ENCODE measurements at regions not wholly inside any gene's neighbourhood (a gene's known extent, or its start where the extent isn't known, plus 50 kb on each side); places are given as distances from the start of the nearest gene placed in this dataset.

- no peak for DNase-seq
Measured at GRCh38 chr13:83577183-83577582, 305.1 kb downstream of the SLITRK1 start.

GRCh38 chr13:83568019-83568418 is 314.3 kb downstream of the SLITRK1 start:
- no peak for DNase-seq

- no peak for DNase-seq
Measured at GRCh38 chr13:83563499-83563898, 318.8 kb downstream of the SLITRK1 start.

GRCh38 chr13:83557845-83558244 is 324.4 kb downstream of the SLITRK1 start:
- no peak for DNase-seq

- DNase-seq, result no peak
Measured at GRCh38 chr13:83549671-83550070, 332.6 kb downstream of the SLITRK1 start.

- no peak for DNase-seq
Measured at GRCh38 chr13:83547043-83547442, 335.2 kb downstream of the SLITRK1 start.

GRCh38 chr13:83546476-83546875 is 335.8 kb downstream of the SLITRK1 start:
- DNase-seq, result no peak

- DNase-seq, result no peak
Measured at GRCh38 chr13:83538636-83539035, 343.6 kb downstream of the SLITRK1 start.

- no peak for DNase-seq
Measured at GRCh38 chr13:83536941-83537340, 345.3 kb downstream of the SLITRK1 start.

- no peak for DNase-seq
Measured at GRCh38 chr13:83536153-83536552, 346.1 kb downstream of the SLITRK1 start.

- no peak for DNase-seq
Measured at GRCh38 chr13:83532809-83533208, 349.5 kb downstream of the SLITRK1 start.

- DNase-seq, result no peak
Measured at GRCh38 chr13:83531022-83531421, 351.3 kb downstream of the SLITRK1 start.

- no peak for DNase-seq
Measured at GRCh38 chr13:83516781-83517180, 365.5 kb downstream of the SLITRK1 start.

- no peak for DNase-seq
Measured at GRCh38 chr13:83515268-83516015, 366.8 kb downstream of the SLITRK1 start.

- no peak for DNase-seq
Measured at GRCh38 chr13:83508771-83509301, 373.4 kb downstream of the SLITRK1 start.

GRCh38 chr13:83503424-83503823 is 378.9 kb downstream of the SLITRK1 start:
- DNase-seq, result no peak

- no peak for DNase-seq
Measured at GRCh38 chr13:83499286-83499685, 383.0 kb downstream of the SLITRK1 start.

GRCh38 chr13:83498481-83499190 is 383.6 kb downstream of the SLITRK1 start:
- DNase-seq, result no peak

- no peak for DNase-seq
Measured at GRCh38 chr13:83498045-83498444, 384.2 kb downstream of the SLITRK1 start.

GRCh38 chr13:83496501-83496900 is 385.8 kb downstream of the SLITRK1 start:
- no peak for DNase-seq

- no peak for DNase-seq
Measured at GRCh38 chr13:83485101-83485500, 397.2 kb downstream of the SLITRK1 start.

GRCh38 chr13:83471011-83471410 is 411.3 kb downstream of the SLITRK1 start:
- no peak for DNase-seq

- DNase-seq, result no peak
Measured at GRCh38 chr13:83470133-83470797, 412.0 kb downstream of the SLITRK1 start.

- DNase-seq, result no peak
Measured at GRCh38 chr13:83453723-83454122, 428.6 kb downstream of the SLITRK1 start.

Measured in NCI-H1105 treated with DMSO at 0.1 percent for 48 hours (cell line).